AG09309 (cell line): ENCODE measurements at regions not wholly inside any gene's neighbourhood (a gene's known extent, or its start where the extent isn't known, plus 50 kb on each side); places are given as distances from the start of the nearest gene placed in this dataset.

Source experiments
- DNase-seq: peaks from one replicate; pipeline ENCODE4 v3.0.0-alpha.2; 2010; ENCODE audit warnings: low read depth
- H3K4me3 ChIP-seq: 2 replicates; pipeline ENCODE4 v1.5.1; 2011; ENCODE audit warnings: mild to moderate bottlenecking, low read depth, low read length, moderate library complexity; ENCODE audit not compliant: control insufficient read depth
- TF ChIP-seq, protein P1 (sequence below): IDR thresholded peaks from 2 replicates; pipeline ENCODE4 v1.5.1; 2011; ENCODE audit warnings: mild to moderate bottlenecking, low read depth, low read length, inconsistent platforms; ENCODE audit not compliant: insufficient read depth, control insufficient read depth; ENCODE audit errors: missing control alignments

DNA sequence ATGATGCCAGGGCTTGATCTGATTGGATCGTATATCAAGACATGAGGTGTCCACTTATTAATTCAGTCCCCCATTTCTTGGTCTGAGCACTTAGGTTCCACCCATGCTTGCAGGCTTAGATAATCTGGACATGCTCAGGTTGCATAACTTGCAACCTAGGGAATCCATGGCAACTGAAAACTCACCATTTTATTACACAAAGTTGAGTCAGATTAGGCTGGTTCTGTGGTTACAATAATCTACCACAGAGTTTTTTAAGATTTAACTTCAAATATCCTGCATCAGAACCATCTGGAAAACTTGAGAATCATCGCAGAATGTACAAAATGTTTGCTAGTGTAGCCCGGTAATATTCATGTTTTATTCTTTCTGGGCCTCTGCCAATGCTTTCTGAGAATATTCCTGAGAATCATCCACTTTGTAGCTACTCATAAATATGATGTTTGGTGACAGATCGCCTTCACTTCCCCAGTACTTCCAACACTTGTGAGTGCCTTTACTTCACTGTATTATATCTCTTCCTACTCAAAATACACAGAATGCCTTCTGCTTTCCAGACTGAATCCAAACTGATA lies 707.2 kb upstream of the ADAMTS5 start:
- TF ChIP-seq, protein P1, sequence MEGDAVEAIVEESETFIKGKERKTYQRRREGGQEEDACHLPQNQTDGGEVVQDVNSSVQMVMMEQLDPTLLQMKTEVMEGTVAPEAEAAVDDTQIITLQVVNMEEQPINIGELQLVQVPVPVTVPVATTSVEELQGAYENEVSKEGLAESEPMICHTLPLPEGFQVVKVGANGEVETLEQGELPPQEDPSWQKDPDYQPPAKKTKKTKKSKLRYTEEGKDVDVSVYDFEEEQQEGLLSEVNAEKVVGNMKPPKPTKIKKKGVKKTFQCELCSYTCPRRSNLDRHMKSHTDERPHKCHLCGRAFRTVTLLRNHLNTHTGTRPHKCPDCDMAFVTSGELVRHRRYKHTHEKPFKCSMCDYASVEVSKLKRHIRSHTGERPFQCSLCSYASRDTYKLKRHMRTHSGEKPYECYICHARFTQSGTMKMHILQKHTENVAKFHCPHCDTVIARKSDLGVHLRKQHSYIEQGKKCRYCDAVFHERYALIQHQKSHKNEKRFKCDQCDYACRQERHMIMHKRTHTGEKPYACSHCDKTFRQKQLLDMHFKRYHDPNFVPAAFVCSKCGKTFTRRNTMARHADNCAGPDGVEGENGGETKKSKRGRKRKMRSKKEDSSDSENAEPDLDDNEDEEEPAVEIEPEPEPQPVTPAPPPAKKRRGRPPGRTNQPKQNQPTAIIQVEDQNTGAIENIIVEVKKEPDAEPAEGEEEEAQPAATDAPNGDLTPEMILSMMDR, result no peak
- no peak overlapping the region for H3K4me3 ChIP-seq
- DNase-seq, result peak; percentile 93

DNA sequence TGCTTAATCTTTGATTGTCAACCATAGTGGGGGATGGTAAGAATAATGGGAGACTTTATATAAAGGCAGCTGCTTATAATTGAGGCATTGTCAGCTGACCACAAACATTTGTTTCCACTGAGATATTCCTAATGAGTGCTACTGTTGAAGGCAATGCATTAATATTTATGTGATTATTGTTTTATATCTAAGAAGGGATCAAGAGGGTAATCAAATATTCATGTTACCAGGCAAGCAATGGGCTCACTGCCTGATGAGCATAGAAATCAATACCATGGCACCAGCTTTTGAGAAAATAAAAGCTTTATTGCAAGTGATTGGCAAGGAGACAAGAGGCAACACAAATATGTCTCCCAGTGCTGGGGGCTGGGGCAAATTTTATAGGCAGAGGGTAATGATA lies 706.7 kb upstream of the ADAMTS5 start:
- no peak for DNase-seq
- no peak overlapping the region for H3K4me3 ChIP-seq
- TF ChIP-seq, protein P1, result no peak

DNA sequence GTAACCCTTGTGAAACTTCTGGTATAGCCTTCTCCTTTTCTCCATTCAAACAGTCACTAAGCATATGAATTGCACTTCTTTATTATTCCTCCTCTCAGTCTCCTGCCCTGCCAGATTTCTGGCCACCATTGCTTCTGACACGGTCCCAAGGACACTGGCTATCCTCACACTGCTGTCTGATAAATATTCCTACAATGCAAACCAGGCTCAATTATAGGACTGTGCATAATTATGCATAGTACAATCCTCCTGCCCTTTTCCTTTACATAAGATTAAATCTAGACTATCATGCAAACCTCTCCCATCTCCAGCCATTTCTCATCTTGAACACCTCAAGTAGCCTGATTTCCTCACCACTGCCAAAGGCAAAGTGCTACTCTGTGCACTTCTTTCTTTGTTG lies 704.3 kb upstream of the ADAMTS5 start:
- TF ChIP-seq, protein P1, result no peak
- H3K4me3 ChIP-seq, result no peak overlapping the region
- DNase-seq, result no peak

DNA sequence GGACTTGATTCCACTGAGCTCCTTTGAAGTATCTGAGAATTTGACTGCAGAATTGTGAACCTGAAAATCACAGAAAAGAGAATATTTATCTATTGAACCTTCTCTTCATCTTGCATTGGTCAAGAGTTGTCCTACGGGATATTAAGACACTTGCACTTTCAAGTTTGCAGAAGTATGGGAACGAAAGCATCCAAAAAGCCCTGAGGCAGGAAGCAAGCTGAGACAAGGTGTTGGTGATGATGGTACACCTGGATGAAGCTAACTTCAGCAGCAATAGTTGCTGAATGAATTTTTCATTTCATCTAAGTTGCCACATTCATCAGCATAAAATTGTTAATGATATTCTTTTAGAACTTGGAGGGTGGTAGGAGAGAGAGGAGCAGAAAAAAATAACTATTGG lies 686.6 kb upstream of the ADAMTS5 start:
- DNase-seq, result no peak
- no peak overlapping the region for H3K4me3 ChIP-seq
- TF ChIP-seq, protein P1, result no peak

DNA sequence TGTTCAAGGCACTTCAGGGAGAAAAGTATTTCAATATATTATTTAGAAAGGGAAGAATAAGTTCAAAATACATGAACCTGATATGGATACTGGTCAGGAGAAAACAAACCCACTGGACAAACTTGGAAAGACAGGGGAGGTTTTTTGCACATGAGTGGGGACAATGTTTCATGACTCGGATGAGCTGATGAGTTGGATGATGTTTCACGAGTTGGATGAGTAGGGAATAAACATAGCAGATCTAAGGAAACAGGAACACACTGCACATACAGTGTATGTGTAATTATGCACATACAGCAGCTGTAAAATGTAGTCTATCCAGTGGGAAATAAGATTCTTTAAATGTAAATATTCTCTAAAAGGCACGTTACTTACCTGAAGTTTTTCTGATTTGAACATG lies 682.9 kb upstream of the ADAMTS5 start:
- TF ChIP-seq, protein P1, result no peak
- no peak for DNase-seq
- no peak overlapping the region for H3K4me3 ChIP-seq

DNA sequence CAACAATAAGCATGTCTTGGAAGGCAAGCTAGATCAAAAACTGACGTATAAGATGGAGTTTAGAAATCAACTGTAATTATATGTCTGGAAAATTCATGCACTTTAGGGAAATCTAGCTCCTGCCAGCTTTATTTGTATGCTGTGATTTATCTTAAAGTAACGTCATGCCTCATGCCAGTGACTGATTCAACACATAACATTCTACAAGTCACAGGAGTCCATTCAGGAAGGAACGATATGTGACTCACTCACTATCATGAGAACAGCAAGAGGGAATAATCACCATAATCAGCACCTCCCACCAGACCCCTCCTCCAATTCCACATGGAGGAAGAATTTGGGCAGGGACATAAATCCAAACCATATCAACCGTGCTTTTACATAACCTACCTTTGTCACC lies 682.4 kb upstream of the ADAMTS5 start:
- TF ChIP-seq, protein P1, result no peak
- DNase-seq, result peak; percentile 66

DNA sequence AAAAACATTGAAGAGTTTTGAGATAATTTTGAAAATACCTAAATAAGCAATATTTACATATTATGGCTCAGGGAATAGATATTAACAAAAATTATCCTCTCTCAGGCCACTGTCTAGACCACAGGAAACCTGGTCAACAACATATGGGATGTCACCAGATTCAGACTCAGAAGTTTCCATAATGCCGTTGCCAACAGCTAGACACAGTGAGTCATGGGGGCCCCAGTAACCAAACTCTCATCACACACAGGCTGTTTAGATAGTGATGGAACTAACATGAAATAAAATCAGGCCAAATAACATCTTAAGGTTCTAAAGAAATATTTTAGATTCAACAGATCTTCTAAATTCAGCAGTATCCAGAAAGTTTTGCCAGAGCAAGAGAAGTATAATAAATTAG lies 681.7 kb upstream of the ADAMTS5 start:
- no peak overlapping the region for H3K4me3 ChIP-seq

More for the DNA sequence above, 682.4 kb upstream of the ADAMTS5 start:
- no peak overlapping the region for H3K4me3 ChIP-seq

More for the DNA sequence above, 681.7 kb upstream of the ADAMTS5 start:
- peak; percentile 20 for DNase-seq
- TF ChIP-seq, protein P1, result no peak
